HG02571 (cell line): ENCODE measurements at regions not wholly inside any gene's neighbourhood (a gene's known extent, or its start where the extent isn't known, plus 50 kb on each side); places are given as distances from the start of the nearest gene placed in this dataset.

Experiments used
- ATAC-seq: cut with Tn5 transposase; IDR thresholded peaks from one replicate; pipeline ENCODE4 v1.9.1; 2021; ENCODE audit warnings: mild to moderate bottlenecking, moderate library complexity; ENCODE audit not compliant: unreplicated experiment

- no peak for ATAC-seq
Observed at GRCh38 chr9:107755246-107755645, 265.7 kb upstream of the KLF4 start.

DNA sequence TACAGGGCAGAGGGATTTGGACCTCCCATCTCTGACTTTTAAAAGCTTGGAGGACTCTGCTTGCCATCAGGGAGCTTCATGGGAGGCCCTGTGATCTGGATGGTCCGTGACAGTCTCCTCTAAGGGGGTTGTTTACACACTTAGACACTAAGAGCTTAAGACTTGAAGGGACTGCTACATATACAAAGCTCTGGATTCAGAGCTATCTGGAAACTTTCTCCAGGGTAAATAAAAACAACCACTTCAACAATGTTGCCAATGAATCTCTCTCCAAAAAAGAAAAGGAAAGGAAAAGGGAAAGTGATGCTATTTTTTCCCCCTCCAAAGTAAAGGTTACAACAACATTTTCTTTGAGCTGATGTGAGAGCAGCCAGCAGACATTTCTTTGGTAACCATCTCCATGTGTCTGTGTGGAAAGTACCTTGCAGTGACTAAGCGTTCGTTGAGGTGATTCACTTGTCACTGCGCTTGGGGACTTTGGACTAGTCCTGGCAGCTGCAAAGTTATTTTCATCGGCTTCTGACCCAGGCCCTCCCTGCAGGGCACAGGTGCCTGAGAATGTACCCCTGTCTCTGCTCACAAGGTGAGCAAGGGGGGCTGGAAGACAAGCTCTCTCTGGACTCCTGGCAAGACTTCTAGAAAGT is 262.1 kb upstream of the KLF4 start:
- ATAC-seq, result peak; percentile 87

DNA sequence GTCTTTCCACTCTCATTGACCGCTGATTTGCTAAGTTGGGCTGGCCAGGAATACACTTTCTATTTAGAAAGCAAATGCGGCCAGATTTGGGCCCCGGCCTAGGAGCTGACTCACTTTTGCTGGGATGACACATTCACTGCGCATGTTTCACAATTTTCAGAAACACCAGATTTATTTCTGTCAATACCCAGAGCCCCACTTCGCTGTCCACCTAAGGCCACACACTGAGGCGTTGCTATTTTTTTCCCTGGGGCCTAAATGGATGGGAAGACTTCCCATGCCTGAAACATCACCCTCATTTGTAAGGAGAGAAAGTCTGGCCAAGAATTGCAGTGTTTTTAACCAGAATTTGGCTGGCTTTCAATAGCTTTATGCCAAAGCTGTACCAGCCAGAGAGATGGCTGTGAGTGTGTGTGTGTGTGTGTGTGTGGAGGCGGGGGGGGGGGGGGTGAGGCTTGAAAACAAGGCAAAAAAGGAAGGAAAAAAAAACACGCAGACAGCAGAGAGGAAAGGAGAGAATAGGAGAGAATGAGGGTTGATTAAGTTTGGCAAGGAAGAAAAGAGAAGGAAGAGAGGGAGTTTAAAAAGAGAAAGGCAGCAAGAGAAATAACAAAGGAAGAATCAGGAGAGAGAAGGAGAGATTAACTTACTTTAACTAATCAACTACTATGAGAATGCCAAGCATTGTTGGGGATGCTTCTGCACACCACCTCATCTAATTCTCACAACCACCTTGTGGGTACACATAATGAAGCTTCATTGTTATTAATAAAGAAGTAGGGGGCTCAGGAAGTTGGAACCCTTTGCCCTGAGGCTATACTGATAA is 261.4 kb upstream of the KLF4 start:
- ATAC-seq, result no peak

GRCh38 chr9:107749787-107750444 is 260.3 kb upstream of the KLF4 start:
- ATAC-seq, result no peak

DNA sequence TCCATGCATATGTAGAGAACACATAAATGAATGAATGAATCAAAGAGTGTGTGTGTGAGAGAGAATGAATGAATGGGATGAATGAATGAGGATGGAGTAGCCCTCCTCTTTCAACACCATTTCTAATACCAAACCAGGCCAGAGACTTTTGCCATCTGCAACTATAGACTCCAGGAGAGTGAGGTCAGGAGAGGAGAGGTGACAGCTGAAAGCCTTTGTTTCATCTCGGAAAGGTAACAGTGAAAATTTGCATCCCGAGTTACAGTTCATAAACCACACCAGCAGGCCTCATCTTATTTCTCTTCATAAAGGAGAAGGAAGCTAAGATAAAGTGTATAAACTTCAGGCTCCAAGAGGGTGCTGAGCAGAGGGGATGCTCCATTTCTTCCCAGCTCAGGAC is 255.3 kb upstream of the KLF4 start:
- ATAC-seq, result no peak

DNA sequence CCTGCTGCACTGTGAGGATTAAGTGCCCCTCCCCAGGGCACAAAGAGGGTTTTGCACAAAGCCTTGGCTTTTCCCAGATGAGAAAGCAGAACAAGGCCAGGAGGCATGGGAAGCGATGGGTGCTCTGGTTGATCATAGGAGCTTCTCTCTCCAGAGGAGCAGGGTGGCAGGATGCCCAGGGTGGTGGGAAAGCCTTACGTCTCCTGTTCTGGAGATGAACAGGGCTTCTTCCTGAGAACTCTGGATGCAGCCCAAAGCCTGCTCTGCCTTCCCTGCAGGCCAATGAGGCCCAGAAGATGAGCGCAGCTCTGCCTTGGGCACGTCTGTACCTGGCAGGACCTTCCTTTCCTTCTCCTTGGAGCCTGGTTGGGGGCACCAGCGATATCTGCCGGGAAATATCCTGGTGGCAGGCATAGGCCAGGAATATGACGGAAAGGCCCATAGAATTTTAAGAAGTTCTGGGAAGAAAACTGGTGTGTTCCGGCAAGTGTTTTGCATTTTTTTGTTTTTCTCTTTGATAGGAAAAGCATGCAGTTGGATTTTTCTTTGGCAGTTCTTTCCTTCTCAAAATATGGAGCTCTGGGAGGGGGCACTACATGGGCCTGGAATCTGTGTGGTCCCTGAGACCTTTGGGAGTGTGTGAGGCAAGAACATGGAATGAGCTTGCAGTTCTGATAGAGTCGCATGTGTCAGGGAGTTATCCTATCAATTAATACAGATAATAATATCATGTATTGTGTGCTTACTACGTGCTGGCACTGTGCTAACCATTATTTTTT is 253.2 kb upstream of the KLF4 start:
- no peak for ATAC-seq

DNA sequence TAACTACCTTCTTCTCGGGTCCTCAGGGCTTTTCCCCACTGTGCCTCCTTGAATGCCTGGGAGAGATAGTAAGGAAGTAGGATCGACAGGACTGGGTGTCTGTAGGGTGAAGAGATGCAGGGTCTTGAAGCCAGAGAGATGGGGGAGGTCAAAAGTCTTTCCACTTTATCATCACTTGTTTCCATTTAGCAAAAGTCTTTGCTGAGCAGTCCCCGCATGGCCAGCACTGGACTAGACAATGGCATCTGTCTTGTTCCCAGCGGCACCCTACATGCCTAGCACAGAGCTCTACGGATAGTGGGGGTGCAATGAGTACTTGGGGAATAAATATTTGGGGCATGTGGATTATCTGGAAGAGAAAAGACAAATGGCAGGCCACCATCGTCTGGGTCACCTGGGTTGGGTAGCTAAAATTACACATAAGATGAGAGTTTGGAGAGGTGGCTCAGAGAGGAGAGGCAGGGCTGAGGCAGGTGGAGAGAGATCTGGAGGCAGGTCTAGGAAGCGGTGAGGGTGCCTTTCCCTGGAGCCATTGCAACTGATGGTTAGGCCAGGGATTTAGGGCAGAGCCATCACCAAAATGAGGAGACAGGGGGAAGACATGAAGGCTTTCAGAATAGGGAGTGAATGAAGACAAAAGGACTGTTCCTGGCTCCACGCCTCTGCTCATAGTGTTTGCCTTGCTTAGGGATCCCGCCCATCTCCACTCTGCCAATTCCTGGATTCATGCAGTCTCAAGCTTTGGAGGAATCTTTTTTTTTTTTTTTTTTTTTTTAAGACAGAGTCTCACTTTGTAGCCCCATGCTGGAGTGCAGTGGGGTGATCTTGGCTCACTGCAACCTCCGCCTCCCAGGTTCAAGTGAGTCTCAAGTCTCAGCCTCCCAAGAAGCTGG is 250.8 kb upstream of the KLF4 start:
- no peak for ATAC-seq

GRCh38 chr9:107739601-107740082 is 250.1 kb upstream of the KLF4 start:
- no peak for ATAC-seq

GRCh38 chr9:107738789-107739188 is 249.2 kb upstream of the KLF4 start:
- ATAC-seq, result no peak

GRCh38 chr9:107737987-107738743 is 248.6 kb upstream of the KLF4 start:
- no peak for ATAC-seq

DNA sequence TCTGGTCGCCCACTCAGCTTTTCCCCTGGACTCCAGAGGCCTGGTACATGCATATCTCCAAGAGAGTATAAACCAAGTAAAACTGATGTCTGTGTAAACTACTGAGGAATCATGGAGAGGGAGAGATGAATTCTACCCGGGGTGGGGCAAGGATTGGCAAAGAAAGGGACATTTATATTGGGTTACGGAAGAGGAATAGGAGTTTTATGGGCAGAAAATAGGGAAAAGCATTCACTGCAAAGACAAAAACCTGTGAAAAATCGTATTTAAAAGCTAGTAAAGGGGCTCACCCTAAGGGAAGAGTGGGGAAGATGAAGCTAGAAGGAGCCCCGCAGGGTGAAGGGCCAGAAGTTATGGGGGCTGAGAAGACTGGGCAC is 248.0 kb upstream of the KLF4 start:
- no peak for ATAC-seq

GRCh38 chr9:107735821-107736220 is 246.3 kb upstream of the KLF4 start:
- no peak for ATAC-seq

- no peak for ATAC-seq
Observed at GRCh38 chr9:107734256-107735013, 244.9 kb upstream of the KLF4 start.

GRCh38 chr9:107733523-107733894 is 243.9 kb upstream of the KLF4 start:
- ATAC-seq, result no peak

GRCh38 chr9:107732781-107733522 is 243.4 kb upstream of the KLF4 start:
- ATAC-seq, result no peak

DNA sequence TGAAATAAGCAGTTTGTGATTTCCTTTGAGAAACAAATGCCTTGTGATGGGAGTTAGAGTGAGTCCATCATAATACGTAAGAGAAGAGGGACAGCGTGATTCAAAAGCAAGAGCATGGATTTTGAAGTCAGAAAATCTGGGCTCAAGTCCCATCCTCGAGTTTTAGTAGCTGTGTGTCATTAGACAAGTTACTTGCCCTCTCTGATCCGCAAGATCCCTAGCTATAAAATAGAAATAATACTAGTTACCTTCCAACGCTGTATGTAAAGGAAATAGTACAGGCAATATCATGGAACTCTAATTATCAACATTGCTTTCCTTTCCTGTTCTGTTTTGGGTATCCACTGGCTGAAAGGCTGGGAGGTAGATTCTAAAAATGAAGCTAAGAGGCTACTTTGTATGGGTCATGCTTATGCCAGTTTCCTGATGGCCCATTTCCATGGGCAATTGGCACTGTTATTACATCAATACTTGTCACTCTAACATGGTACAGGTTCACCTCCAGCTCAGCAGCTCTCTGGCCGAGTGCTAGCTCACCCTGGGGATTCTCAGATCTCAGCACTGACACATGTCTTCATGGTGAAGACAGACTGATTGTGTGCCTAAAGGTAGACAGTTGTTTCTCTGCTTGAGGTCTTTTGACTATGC is 241.7 kb upstream of the KLF4 start:
- no peak for ATAC-seq

DNA sequence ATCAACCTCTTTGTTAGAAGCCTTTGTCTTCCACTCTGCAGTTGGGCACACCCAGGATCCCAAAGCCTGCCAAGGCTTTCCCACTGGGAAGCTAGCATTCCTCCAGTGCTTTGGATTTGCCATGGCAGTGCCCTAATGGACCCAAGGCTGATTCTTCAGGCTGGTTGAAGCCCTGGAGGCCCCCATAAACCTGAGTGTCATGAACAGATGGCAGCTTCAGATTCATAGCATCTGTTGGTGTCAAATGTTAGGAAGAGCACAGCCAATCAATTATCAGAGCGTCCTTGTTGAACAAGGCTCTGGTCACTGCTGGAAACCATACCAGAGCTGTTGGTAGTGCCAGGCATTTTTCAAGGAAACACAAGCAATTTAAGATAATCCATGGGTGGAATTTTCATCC is 241.1 kb upstream of the KLF4 start:
- ATAC-seq, result no peak
